22Rv1 (cell line): ENCODE measurements at regions not wholly inside any gene's neighbourhood (a gene's known extent, or its start where the extent isn't known, plus 50 kb on each side); places are given as distances from the start of the nearest gene placed in this dataset.
"Not testable (repeated sequence)": the region's sequence is repeated elsewhere in the genome, so short reads cannot be mapped to it uniquely, and the experiment has no call there.

ENCODE experiments used
- H3K27ac ChIP-seq: fragments of 450-650 bp; 2 replicates; pipeline ENCODE4 v1.5.1; 2017
- ZFX ChIP-seq: fragments of 450-650 bp; IDR thresholded peaks from 2 replicates; pipeline ENCODE4 v1.6.1; 2017; ENCODE audit warnings: antibody characterized with exemption, borderline replicate concordance
- TF ChIP-seq, protein P1 (sequence below): fragments of 450-650 bp; IDR thresholded peaks from 2 replicates; pipeline ENCODE4 v1.5.1; 2017; ENCODE audit warnings: mild to moderate bottlenecking

DNA sequence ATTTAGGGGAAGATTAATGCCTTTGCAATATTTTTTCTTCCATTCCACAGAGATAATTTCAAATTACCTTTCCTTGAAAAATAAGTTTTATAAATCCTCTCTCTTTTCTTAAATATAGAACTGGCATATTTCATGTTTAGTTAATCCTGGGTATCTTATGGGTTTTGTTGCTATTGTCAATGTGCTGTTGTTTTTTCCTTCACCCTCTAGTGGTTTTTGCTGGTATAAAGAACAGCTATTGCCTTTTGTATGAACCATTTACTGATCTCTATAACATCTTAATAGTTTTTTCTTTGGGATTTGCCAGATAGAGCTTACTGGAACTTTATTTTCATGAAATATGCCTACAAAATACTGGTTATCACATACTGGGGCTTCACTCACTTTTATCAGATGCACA, 359.6 kb upstream of the DPPA4 start:
- no peak overlapping the region for H3K27ac ChIP-seq
- TF ChIP-seq, protein P1, sequence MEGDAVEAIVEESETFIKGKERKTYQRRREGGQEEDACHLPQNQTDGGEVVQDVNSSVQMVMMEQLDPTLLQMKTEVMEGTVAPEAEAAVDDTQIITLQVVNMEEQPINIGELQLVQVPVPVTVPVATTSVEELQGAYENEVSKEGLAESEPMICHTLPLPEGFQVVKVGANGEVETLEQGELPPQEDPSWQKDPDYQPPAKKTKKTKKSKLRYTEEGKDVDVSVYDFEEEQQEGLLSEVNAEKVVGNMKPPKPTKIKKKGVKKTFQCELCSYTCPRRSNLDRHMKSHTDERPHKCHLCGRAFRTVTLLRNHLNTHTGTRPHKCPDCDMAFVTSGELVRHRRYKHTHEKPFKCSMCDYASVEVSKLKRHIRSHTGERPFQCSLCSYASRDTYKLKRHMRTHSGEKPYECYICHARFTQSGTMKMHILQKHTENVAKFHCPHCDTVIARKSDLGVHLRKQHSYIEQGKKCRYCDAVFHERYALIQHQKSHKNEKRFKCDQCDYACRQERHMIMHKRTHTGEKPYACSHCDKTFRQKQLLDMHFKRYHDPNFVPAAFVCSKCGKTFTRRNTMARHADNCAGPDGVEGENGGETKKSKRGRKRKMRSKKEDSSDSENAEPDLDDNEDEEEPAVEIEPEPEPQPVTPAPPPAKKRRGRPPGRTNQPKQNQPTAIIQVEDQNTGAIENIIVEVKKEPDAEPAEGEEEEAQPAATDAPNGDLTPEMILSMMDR, result no peak
- TF ChIP-seq ZFX, result no peak

DNA sequence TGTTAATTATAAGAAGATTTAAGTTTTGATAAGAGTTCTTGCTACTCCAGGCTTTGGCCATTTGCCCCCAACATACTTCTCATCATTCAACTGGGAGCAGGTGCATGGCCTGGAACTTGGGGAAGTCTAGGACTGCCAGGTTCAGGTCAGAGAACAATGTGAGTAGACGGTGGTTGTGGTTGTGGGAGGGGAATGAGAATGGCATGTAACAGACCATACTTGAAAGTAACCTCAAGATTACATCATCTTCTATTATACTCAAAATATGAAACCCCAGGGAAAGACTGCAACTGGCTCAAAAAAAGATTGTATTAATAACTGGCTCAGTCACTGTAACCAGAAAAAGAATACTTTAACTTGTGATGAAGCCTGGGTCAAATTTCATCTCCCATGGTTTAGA, 364.9 kb upstream of the DPPA4 start:
- no peak overlapping the region for H3K27ac ChIP-seq
- TF ChIP-seq ZFX, result no peak
- TF ChIP-seq, protein P1, result no peak

DNA sequence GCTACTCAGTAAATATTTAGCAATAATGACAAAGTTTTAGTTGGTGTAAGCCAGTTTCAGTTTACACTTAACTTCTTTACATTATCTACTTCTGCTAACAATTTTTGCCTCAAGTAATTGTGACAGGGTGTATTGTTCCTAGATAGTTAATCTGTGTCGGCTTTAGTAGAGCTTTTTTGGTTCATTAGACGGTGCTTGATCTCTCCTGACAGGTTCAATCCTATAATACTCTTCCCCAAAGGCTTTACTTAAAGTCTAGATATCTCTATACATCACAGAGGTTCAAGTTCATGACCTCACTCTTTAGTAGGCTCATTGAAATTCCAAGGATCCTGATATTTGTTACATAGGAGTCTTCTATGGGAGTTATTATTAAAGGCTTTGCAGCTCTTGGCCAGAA, 365.6 kb upstream of the DPPA4 start:
- TF ChIP-seq, protein P1, result no peak
- no peak for TF ChIP-seq ZFX
- H3K27ac ChIP-seq, result no peak overlapping the region

DNA sequence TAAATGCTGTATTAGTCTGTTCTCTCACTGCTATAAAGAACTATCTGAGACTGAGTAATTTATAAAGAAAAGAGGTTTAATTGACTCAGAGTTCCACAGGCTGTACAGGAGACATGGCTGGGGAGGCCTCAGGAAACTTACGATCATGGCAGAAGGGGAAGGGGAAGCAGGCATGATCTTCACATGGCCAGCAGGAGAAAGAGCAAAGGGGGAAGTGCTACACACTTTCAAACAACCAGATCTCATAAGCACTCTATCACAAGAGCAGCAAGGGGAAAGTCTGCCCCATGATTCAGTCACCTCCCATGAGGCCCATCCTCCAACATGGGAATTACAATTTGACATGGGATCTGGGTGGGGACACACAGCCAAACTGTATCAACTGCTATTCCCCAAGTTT, 367.8 kb upstream of the DPPA4 start:
- not testable (repeated sequence) for H3K27ac ChIP-seq

DNA sequence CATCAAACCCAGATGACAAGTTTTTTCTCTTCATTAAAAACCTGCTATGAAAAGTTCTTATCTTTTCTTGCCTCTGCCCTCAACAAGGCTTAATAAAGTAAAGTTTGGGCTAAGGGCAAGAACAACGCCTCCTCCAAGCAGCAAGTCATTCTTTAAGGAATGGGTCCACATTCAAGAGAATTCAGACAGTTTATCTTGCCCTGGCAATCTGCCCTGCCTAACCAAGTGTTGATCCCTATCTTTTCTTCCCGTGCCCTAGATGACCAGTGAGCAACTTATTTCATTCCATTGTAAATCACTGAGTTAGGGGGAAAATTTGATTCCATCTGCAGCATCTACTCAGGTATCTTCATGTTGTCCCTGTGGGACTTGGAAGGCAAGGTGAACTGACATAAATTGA, 370.3 kb upstream of the DPPA4 start:
- TF ChIP-seq, protein P1, result no peak
- TF ChIP-seq ZFX, result no peak

DNA sequence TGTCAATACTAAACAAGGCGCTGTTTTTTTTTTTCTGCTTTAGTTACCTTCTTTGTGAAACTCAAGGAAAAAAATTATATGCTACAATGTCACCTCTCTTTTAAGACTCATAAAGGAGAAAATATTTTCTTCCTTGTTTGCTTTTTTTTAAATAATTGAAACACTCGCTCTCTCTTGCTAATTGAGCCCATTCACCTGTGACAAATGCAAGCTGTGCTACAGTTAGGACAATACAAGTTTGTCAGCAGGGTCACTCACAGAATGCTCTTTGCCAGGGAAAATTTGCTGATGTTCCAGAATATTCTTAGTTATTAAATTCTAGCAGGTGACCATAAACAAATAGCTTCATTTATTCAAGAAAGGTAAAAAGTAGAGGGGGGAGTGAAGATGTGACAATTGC, 375.9 kb upstream of the DPPA4 start:
- no peak overlapping the region for H3K27ac ChIP-seq
- TF ChIP-seq, protein P1, result no peak
- TF ChIP-seq ZFX, result no peak

More for the DNA sequence above, 370.3 kb upstream of the DPPA4 start:
- no peak overlapping the region for H3K27ac ChIP-seq

DNA sequence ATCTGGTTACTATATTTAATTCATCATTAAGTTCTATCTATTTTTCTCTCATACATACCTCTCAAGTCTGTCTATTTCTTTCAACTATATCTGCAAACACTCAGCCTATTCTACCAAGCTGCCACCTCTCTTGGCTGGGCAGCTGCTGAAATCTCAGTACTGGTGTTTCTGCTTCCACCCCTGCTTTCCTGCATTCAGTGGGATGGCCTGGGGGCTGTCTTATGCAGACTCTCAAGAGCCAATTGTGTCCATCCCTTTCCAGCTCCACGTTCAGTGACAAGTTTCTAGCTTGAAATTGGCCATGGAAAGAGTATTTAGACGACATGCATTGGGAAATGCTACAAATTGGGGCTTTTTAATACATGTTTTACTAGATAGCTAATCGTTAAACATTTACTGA, 378.4 kb upstream of the DPPA4 start:
- TF ChIP-seq ZFX, result no peak
- TF ChIP-seq, protein P1, result no peak
- no peak overlapping the region for H3K27ac ChIP-seq

DNA sequence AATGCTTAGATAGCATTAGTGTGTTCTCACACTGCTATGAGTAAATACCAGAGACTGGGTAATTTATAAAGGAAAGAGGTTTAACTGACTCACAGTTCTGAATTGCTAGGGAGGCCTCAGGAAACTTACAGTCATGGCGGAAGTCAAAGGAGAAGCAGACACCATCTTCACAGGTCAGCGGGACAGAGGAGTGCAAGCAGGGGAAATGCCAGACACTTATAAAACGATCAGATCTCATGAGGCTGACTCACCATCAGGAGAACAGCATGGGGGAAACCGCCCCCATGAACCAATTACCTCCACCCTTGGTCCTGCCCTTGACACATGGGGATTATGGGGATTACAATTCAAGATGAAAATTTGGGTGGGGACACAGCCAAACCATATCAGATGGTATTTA, 381.5 kb upstream of the DPPA4 start:
- TF ChIP-seq, protein P1, result no peak
- no peak for TF ChIP-seq ZFX
- H3K27ac ChIP-seq, result no peak overlapping the region
